GM18951 (cell line): ENCODE measurements at regions not wholly inside any gene's neighbourhood (a gene's known extent, or its start where the extent isn't known, plus 50 kb on each side); places are given as distances from the start of the nearest gene placed in this dataset.

Source experiments
- POLR2A ChIP-seq: IDR thresholded peaks from 4 replicates; pipeline ENCODE4 v1.6.1; 2011; ENCODE audit warnings: mild to moderate bottlenecking; ENCODE audit not compliant: insufficient read length, insufficient read depth; ENCODE audit errors: extremely low read depth
- in situ Hi-C: fragments of 300-500 bp; cut with MboI; formaldehyde crosslinking; loops from one replicate; pipeline ENCODE4 v1.12.0; 2022; ENCODE audit warnings: low sequenced_read_pairs, mixed read lengths, inconsistent platforms; ENCODE audit not compliant: unreplicated experiment

DNA sequence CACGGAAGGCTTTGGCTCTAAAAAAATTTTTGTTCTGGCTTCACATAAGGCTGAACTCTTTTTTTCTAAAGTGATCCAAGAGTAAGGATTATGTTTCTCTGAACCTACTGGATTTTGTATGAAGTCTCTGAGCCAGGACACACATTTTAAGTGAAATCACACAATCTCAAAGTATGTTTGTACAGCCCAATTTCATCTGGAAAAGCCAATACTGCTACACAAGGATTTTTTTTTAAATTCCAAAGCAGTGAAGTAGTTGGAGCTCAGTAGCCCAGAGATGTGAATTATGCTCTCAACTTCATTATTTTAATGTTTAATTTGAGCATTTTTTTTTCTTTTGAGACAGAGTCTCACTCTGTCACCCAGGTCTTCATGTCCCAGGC lies 243.9 kb downstream of the FAM43A start:
- TF ChIP-seq POLR2A, result no peak
- in situ Hi-C loops, result no loop called here

DNA sequence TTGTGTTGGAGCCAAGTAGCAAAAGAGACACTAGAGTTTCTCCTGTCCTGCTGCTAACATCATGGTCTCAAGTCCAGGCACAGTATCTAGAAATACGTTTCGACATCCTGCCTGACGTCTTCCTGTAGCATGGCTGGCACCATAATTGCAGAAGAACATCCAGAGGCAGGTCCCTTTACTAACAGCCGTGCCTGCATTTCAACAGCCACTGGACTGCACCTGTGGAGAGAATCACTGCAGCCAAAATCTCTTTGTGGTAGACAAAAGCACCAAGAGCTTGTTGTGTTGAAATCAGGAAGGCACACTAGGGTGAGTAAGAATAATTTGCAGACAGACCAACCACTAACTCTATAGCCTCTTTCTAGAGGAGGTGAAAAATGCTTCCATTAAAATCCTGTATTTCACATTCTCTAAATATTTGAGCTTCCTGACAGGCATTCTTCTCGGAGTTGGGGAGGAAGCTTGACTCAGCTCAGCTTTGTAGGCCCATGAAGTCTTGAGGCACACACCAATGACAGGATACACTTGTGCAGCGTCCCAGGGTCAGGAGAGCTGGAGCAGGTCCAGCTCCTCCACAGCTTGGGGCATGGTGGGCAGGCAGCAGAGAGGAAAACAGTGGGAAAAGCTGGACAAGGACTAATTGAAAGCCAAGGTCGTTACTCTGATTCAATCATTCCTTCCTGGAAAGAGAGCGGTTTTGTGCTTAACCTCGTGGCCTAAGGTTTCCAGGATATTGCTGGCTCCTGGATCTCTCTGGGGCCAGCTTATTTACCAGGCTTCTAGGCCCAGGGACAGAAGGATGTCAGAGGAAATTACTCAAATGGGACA lies 244.9 kb downstream of the FAM43A start:
- no peak for TF ChIP-seq POLR2A
- in situ Hi-C loops, result no loop called here

DNA sequence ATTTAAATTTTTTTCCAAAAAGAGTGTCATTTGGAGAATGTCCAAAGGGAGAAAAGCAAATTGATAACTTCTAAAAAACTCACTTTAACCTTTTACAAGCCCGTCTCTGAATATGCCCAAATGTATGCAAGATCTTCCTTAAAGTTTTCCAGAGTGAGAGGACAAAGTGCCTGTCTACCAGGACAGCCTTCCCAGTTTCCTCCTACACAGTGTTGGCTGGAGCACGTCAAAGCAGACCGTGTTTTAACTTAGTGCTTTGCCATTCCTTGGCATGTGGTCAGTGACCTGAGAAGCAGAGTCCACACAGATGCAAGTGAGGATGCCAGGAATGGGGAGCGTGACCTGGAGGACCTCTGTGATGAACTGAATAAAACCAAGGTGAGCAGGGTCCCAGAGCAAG lies 245.7 kb downstream of the FAM43A start:
- in situ Hi-C loops, result no loop called here

DNA sequence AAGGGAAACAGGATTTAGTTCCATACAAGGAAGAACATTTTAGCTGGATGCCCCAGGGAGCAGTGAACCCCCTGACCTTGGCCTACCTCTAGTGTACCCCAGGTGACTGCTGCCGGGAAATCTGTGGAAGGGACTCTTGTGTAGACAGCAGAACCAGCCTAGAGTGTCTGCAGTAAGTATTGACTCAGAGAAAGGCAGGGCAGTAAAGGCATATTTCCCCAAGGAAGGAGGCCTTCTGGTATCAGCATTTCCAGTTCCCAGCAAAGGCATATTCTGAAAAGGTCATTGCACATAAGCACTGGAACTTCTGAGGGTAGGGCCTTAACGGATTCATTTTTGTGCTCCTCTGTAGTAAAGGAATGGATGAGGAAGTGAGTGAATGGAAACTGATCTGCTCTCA lies 246.2 kb downstream of the FAM43A start:
- in situ Hi-C loops, result no loop called here
- no peak for TF ChIP-seq POLR2A

More for the DNA sequence above, 245.7 kb downstream of the FAM43A start:
- no peak for TF ChIP-seq POLR2A

DNA sequence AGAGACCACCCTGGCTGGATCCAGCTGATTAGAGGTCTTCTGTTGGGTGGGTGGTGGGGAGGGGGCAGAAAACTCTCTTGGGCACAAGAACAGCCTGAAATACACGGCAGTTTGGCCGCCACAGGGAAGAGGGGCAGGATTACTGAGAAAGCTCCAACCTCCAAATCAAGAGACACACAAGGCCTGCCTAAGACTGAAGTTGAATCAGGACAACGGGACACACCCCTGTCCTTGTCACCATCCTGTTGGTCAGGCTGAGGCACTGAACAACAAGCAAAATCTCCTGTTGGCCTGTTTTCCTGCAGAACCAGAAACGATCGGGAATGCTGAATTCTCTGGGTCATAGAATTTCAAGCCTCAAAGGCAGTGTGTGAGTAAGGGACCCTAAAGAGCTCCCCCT lies 247.8 kb downstream of the FAM43A start:
- no peak for TF ChIP-seq POLR2A

DNA sequence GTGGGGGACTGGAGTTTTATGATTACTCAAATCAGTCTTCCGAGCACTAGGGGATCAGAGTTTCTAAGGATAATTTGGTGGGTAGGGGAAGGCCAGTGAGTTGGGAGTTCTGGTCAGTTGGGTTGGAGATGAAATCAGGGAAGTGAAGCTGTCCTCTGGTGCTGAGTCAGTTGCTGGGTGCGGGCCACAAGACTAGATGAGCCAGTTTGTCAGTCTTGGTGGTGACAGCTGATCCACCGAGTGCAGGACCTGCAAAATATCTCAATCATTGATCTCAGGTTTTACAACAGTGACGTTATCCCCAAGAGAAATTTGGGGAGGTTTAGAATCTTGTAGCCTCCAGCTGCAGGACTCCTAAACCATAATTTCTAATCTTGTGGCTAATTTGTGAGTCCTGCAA lies 249.4 kb downstream of the FAM43A start:
- in situ Hi-C loops, result no loop called here
- TF ChIP-seq POLR2A, result no peak

More for the DNA sequence above, 247.8 kb downstream of the FAM43A start:
- in situ Hi-C loops, result no loop called here

DNA sequence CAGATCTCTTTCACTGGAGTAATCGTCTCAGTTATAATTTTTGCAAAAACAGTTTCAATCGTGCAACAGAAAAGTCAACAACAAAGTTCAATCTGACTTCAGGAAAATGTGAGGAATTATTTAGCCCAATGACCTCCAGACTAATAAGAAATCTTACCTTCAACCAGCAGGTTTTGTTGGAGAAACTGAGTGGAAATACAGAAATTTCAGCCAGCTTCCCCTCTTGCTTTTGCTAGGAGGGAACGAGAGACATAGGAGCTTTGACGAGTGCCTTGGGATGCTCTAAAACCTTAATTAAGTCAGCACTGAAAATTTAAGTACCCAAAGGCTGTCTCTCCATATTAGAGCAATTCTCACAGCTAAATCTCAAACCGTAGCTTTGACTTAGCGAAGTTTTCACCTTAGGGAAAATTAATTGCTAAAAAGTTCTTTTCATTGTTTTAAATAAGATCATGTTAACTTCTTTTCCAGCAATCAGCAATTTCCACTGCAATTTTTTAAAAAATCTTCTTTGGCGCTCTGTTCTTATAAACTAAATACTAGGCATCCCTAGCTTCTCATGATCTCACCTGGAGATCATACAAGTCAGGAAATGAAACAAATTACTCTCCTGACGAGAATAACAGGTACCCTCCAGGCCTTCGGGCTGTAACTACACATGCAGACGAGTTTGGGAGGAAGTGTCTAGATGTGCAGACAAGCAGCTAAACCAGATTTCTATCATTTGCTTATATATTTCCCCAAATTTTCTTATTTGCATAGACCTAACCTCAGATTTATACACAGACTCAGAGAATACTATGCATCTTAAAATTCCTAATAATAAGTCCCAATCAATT lies 250.2 kb downstream of the FAM43A start:
- TF ChIP-seq POLR2A, result no peak
- in situ Hi-C loops, result no loop called here

DNA sequence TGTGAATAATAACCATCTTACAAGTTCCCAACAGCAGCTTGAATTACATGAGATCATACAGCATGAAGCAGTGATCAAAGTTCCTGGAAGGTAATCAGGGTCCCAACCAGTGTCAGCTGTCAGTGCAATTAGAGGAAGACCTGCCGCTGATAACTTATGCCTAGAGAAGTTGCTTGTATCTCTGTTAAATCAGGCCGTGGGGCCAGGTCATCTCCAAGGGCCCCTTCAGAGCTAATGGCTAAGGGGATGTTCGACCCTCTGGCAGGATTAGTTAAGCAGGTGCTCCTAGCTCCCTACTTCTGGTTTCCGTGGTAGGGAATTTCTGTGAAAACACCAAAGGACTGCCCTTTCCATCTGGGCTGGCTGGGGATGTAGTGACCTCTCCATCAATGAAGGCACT lies 251.0 kb downstream of the FAM43A start:
- in situ Hi-C loops, result no loop called here
- TF ChIP-seq POLR2A, result no peak

DNA sequence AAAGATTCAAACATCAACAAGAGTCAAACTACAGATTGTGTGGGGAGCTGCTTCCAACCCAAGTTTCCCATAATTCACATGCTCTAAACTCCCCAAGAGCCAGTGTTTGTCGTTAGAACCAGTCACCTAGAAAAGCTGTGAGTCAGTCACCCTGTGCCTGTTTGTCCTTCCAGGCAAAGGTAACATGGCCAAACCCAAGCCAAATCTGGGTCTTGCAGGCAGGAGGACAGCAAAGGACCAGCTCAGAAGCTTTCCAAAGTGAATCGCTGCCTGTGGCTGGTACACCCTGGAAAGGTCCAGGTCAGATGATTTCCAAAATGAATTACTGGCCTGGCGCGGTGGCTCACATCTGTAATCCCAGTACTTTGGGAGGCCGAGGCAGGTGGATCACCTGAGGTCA lies 251.5 kb downstream of the FAM43A start:
- TF ChIP-seq POLR2A, result no peak
- in situ Hi-C loops, result no loop called here

DNA sequence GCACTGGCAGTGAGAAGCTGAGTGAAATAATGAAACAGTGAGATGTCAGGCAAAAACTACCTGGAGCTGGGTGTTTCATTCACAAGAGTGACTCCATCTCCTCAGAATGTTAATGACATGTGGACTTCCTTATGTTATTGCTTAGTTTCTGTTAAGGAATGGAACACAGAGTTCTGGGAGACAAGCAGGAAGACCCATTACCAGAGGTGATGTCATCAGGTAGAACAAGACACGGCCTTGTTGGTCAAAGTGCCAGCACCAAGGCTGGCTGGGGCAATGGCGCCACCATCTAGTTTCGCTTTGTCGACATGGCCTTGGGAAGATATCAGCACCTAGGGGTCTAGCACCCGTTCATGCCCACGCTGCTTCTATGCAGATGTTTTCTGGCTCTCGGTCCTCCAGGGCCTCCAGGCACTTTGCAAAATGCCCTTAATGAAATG lies 252.2 kb downstream of the FAM43A start:
- in situ Hi-C loops, result no loop called here
- no peak for TF ChIP-seq POLR2A

DNA sequence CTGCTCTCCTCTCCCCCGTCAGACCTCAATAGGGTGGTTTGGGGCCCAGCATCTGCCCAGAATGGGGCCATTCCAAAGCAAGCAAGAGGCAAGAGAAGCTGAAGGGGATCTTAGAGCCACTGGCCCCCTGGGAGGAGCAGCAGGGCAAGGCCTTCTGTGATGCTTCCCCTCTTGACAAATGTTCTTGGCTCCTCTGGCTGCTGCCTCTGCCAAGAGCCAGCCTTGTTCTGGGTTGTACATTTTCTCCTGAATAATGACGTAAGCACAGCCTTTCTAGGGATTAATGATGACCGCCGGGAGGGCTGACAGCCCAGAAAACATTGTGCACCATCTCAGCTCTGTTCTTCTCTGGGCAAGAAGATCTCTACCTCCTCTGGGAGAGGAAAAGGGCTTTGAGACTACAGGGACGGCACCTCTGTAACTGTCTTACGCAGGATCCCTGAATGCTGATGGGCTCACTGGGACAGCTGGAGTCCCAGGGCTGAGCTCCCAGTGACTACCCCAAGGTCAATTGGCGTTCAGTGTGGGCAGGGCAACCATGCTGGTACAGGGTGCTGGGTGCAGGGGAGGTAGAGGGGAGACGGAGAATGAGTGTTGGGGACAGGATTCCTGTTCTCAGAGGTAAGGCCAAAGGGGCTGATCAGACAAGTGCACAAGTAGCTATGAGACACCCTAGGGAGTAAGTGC lies 253.3 kb downstream of the FAM43A start:
- no peak for TF ChIP-seq POLR2A
- in situ Hi-C loops, result no loop called here

DNA sequence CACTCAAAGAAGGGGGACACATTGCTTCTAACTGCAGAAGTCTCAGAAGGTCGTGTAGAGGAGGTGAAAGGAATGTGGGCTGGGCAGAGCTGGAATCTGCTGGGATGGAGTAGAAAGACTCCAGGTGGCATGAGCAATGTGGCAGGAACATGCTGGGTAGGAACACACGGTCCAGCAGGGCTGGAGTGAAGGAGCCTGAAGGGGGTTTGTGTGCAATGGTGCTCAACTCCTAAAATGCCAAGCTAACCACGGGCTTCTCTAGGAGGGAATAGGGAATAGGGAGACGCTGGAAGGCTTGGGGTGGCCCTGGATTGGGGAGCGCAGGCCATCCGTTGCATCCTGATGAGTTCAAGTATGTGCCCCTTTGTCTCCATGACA lies 253.8 kb downstream of the FAM43A start:
- in situ Hi-C loops, result no loop called here
- no peak for TF ChIP-seq POLR2A
